Stimulated activated CD4-positive, alpha-beta T cell treated with anti-CD3 and anti-CD28 coated beads, Interleukin-2, amount 100 ng/mL, for 24 hours (primary cell): ENCODE measurements at regions not wholly inside any gene's neighbourhood (a gene's known extent, or its start where the extent isn't known, plus 50 kb on each side); places are given as distances from the start of the nearest gene placed in this dataset.
A peak's percentile ranks its signal among the peaks of the same experiment; 100 is the strongest.

Experiments used
- DNase-seq, 2 donors: peaks; one replicate each; pipeline ENCODE4 v3.0.0-alpha.2; 2020

DNA sequence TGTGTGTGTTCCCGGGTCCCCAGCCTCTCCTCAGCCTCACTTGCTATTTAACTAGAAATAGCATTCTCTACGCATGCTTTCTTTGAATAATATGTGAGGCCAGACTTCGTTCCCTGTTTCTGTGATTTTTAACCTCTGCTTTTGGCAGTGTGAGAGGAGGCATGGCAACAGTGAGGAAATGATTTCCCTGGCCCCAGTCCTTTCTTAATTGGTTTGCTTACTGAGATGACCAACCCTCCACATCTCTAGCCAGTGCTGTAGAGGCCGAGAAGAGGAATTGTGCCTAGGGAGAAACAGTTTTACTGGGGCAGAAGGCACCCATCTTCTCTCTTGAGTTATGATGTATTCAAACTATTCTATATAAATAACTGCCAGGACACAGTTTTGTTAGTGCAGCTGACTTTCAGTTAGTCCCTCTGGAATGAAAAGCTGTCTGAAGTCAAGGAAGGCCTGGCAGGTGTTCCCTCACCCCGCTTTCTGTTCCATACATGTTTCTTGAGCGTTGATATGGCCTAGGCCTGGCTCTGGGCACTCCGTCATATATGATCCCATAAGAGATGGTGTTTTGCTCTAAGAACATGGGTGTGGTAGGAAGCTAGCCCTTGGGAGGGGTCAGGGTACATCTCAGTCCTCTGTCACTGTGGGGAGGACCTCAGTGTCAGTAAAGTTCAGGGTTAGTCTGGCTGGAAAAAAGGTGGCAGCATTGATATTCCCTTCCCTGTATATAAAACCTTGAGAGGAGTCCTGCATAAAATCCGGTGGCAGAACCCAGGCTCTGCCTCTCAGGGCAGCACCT, 73.7 kb upstream of the NPAS1 start:
- DNase-seq, result no peak

DNA sequence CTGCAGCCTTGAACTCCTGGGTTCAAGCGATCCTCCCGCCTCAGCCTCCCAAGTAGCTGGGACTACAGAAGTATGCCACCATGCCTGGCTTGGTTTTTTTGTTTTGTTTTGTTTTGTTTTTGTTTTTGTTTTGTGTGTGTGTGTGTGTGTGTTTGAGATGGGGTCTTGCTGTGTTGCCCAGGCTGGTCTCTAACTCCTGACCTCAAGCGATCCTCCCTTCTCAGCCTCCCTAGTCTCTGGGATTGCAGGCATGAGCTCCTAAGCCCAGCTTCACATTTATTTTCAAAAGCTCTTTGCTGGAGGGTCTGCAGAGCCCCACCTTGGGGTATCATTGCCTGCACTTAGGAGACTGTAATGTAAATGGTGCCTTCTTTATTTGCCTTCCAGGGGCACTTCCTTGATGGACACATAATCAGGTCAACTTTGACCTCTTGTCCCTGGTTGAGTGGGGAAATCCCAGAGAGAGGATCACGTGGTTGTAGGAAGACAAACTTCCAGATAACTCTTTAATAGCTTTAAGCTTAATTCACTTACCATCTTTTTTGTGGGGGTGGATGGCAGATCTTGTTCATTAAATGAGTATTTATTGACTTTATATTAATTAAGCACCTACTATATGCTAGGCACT, 72.9 kb upstream of the NPAS1 start:
- no peak for DNase-seq

- DNase-seq, result no peak
Observed at GRCh38 chr19:46947866-46948265, 71.8 kb upstream of the NPAS1 start.

GRCh38 chr19:46950526-46951170, 69.0 kb upstream of the NPAS1 start:
- DNase-seq, result no peak

DNA sequence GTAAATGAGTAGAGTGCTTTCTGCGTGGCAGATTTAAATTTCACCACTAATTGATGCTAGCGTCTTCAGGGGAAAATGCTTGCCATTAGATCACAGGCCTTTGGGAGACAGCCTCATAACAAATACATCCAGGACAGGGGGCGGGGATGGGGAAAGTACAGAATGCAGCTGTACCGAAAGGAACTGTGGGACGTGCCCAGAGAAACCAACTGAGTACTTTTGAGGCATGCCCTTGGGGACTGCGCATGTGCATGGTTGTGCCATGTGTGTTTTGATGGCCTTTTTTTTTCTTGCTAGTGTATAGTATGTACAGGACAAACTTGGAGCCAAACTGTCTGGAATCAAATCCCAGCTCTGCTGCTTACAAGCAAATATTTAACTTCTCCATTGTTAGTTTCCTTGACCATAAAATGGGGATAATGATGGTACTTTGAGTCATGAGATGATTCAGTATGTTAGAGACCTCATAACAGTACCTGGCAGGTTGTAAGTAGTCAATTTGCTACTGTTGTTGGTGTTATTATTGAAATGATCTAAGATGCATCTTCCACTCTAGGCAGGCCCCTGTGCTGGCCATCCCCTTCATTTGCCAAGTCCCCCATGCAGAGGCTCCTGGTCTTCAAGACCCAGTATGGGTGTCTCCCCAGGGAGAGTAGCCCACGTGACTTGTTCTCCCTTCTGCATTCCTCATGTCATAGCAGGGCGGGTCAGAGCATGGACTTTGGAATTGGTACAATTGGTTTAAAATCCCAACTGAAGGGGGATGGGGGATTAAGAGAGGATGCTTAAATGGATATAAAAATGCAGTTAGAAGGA, 68.3 kb upstream of the NPAS1 start:
- peak; percentile 25 to 46 for DNase-seq

GRCh38 chr19:46952874-46953273, 66.8 kb upstream of the NPAS1 start:
- no peak for DNase-seq

DNA sequence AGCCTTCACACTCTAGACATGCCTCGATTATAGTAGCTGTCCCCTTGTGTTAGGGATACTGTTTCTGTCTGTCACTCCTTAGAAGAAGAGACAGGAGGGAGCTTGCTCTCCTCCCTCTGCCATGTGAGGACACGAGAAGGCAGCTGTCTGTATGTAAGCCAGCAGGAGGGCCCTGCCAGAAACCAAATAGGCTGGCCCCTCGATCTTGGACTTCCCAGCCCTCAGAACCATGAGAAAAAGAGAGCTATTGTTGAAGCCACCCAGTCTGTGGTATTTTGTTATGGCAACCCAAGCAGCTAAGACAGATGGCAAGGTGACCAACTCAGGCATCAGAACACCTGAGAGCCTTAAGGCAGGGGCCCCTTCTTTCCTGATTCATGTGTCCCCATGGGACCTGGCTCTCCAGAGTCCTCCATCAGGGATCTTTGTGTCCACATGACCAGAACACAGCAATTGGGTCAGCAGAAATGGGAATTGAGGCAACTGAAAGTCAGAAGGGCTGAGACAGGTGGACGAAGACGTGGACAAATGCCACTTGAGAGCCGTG, 65.6 kb upstream of the NPAS1 start:
- no peak for DNase-seq

- peak in 1 of 2 donors; percentile 28 for DNase-seq
Observed at GRCh38 chr19:46954502-46954992, 65.1 kb upstream of the NPAS1 start.

GRCh38 chr19:46954993-46955812, 64.4 kb upstream of the NPAS1 start:
- DNase-seq, result peak; percentile 22 to 42

DNA sequence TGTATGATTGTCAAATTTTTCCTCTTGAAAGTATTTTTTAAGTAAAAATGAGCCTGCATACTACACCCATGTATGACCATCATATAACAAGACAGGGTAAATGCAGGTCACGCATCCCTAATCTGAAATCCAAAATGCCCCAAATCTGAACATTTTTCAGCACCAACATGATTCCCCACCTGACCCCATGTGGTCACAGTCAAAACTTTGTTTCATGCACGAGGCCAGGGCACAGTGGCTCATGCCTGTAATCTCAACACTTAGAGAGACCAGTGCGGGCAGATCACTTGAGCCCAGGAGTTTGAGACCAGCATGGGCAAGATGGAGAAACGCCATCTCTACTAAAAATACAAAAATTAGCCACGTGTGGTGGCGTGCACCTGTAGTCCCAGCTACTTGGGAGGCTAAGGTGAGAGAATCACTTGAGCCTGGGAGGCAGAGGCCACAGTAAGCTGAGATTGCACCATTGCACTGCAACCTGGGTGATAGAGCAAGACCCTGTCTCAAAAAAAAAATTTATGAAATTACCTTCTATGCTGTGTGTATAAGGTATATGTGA, 63.7 kb upstream of the NPAS1 start:
- no peak for DNase-seq

- no peak for DNase-seq
Observed at GRCh38 chr19:46958532-46958931, 61.1 kb upstream of the NPAS1 start.

- no peak for DNase-seq
Observed at GRCh38 chr19:46959894-46960556, 59.6 kb upstream of the NPAS1 start.

- no peak for DNase-seq
Observed at GRCh38 chr19:46962030-46962570, 57.5 kb upstream of the NPAS1 start.

DNA sequence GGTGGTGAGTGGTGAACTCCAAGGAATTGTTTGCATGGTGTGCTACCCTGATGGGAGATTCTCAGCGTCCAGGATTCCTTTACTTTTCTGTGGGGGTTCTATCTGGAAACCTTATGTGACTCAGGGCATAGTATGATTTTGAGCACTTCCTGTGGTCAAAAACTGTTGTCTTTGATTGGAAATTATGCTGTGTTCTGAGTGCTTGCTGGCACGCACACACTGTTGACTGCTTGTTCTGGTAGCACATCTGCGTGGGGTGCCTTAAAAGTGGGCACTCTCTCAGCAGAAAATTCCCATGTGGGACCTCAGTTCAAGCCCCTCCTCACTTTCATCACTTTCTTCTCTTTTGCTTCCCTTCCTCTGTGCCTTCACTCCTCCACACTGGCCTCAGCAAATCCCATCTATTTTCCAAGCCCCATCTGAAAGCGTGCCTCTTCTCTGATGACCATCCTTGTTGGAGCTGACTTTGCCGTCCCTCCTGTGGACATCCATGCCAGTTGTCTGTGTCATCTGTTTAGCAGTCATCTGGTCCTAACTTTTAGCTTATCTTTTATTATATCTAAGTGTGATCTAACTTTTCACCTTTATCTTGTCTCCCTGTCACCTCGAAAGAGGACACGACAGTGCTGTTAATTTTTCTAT, 56.4 kb upstream of the NPAS1 start:
- DNase-seq, result no peak

DNA sequence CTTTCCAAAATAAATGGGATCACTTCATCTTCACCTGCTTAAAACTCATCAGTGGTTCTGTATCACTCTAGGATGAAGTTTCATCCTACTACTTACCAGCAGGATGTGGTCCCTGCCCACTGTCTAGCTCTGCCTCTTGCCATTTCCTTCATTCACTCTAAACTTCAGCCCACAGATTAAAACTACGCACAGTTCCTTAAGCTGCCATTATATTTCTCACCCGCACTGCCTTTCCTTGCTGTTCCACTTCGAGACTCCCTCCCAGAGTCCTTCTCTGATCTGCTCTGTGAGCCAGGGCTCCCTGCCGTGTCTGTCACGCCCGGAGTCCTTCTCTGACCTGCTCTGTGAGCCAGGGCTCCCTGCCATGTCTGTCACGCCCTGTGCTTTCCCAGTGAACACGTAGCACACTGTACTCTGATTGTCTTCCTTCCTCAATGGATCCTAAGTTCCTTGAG, 52.0 kb upstream of the NPAS1 start:
- no peak for DNase-seq
